Transverse colon (tissue), 4 donors: ENCODE measurements at regions not wholly inside any gene's neighbourhood (a gene's known extent, or its start where the extent isn't known, plus 50 kb on each side); places are given as distances from the start of the nearest gene placed in this dataset.

ENCODE experiments used
- CTCF ChIP-seq, 5 experiments: fragments of 200-600 bp in 3 of 5; fragments of 450-650 bp in 2 of 5; sonication (generic) in 3 of 5; IDR thresholded peaks; 1 replicate in 2 of 5; 2 replicates in 3 of 5; pipeline ENCODE4 v1.5.1; 2016 to 2017; ENCODE audit warnings: antibody characterized with exemption in 5 of 5, inconsistent platforms in 3 of 5, mild to moderate bottlenecking in 2 of 5, moderate library complexity in 1 of 5
- EP300 ChIP-seq: sonication (generic); formaldehyde crosslinking; IDR thresholded peaks from one replicate; pipeline ENCODE4 v1.6.1; 2017; ENCODE audit warnings: antibody characterized with exemption, low read depth
- POLR2A ChIP-seq: fragments of 450-650 bp; IDR thresholded peaks from one replicate; pipeline ENCODE4 v1.6.1; 2016; ENCODE audit warnings: antibody characterized with exemption, mild to moderate bottlenecking, moderate library complexity
- POLR2AphosphoS5 ChIP-seq, 3 donors: sonication (generic); formaldehyde crosslinking; IDR thresholded peaks; one replicate each; pipeline ENCODE4 v1.6.1; 2016; ENCODE audit warnings: antibody characterized with exemption in 3 of 3

- TF ChIP-seq POLR2A (no peak), CTCF (IDR thresholded peaks at IDR 0.05) (no peak), POLR2AphosphoS5 (IDR thresholded peaks at IDR 0.05) (no peak), EP300 (no peak)
These were observed 308.4 kb downstream of the SEC23A start for GRCh38 chr14:38794677-38795076.
